Mammary epithelial cell (primary cell): ENCODE measurements at regions not wholly inside any gene's neighbourhood (a gene's known extent, or its start where the extent isn't known, plus 50 kb on each side); places are given as distances from the start of the nearest gene placed in this dataset.

Experiments
- EZH2 ChIP-seq: IDR thresholded peaks from 2 replicates; pipeline ENCODE4 v1.6.1; 2012; ENCODE audit warnings: low read length, inconsistent platforms, borderline replicate concordance
- TF ChIP-seq, protein P1 (sequence below), 2 donors: IDR thresholded peaks in 1 of 2; conservative IDR thresholded peaks in 1 of 2; 2 replicates each; pipeline ENCODE4 v1.5.1; 2011 to 2012; ENCODE audit warnings: inconsistent platforms in 2 of 2, low read length in 2 of 2, mild to moderate bottlenecking in 2 of 2, control low read depth in 1 of 2, low read depth in 1 of 2; ENCODE audit not compliant: insufficient read depth in 1 of 2; ENCODE audit errors: extremely low read depth in 1 of 2

DNA sequence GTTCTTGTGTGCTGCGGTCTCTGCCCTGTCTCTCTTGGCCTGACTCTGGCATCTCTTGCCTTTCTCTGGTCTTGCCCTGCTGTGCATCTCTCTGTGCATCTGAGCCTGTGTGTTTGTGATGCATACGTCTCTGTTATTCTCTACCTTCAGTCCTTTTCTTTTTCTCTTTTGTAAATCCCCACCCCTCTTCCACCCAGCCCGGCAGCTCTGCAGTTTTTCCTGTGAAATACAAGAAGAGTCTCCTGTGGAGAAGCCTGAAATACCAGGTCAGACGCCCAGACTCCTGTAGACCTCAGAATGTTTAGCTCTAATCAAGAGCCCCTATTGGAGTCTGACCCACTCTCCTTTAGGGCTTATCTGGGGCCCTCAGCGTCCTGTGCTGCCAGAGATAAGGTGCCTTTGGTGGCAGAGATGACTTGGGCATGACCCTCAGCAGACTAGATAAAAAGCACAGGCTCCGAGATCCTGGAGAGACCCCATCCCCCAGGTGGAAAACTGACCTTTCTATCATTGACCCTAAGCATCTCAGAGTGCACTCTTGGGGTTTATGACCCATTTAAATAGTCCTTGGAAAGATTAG, 167.5 kb upstream of the SRRM4 start:
- TF ChIP-seq, protein P1, sequence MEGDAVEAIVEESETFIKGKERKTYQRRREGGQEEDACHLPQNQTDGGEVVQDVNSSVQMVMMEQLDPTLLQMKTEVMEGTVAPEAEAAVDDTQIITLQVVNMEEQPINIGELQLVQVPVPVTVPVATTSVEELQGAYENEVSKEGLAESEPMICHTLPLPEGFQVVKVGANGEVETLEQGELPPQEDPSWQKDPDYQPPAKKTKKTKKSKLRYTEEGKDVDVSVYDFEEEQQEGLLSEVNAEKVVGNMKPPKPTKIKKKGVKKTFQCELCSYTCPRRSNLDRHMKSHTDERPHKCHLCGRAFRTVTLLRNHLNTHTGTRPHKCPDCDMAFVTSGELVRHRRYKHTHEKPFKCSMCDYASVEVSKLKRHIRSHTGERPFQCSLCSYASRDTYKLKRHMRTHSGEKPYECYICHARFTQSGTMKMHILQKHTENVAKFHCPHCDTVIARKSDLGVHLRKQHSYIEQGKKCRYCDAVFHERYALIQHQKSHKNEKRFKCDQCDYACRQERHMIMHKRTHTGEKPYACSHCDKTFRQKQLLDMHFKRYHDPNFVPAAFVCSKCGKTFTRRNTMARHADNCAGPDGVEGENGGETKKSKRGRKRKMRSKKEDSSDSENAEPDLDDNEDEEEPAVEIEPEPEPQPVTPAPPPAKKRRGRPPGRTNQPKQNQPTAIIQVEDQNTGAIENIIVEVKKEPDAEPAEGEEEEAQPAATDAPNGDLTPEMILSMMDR (conservative IDR thresholded peaks at IDR 0.05 in 1 of 2, IDR thresholded peaks at IDR 0.05 in 1 of 2; ENCODE audit: extremely low read depth in 1 of 2, insufficient read depth in 1 of 2, low read depth in 1 of 2, low read length in 2 of 2) = no peak
- TF ChIP-seq EZH2 = no peak
